ENCODE measurements at regions not wholly inside any gene's neighbourhood (a gene's known extent, or its start where the extent isn't known, plus 50 kb on each side); places are given as distances from the start of the nearest gene placed in this dataset. TPM values are rescaled to one million over a fixed set of nuclear protein-coding genes. Genes with fewer than 3 reads are reported as not detected.

DNA sequence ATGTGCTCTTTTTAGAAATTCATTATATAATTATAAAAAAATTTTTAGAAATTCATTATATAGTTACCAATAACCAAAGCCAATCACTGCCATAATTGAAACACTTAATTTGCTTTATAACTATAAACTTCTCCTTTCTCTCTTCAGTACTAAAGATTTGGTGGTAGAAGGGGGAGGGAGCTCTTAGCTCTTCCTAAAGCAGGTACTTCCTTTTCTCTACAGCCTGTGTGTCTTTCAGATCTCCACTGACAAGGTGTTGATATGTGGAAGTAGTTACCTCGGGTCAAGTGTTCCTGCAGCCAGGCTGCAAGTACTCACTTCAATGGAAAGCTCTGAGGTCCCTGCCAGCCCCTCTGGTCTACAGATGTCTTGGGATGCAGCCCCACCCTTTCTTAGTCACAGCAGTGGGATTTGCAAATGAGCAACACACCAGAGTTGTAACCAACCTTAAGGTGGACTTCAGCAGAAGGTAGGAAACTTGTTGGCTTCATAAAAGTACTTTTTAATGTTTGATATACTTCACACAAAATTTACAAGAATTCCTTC, 690.0 kb downstream of the ARHGAP15 start:
- no peak for DNase-seq (ENCODE audit: low spot score)
- TF ChIP-seq, protein P1, sequence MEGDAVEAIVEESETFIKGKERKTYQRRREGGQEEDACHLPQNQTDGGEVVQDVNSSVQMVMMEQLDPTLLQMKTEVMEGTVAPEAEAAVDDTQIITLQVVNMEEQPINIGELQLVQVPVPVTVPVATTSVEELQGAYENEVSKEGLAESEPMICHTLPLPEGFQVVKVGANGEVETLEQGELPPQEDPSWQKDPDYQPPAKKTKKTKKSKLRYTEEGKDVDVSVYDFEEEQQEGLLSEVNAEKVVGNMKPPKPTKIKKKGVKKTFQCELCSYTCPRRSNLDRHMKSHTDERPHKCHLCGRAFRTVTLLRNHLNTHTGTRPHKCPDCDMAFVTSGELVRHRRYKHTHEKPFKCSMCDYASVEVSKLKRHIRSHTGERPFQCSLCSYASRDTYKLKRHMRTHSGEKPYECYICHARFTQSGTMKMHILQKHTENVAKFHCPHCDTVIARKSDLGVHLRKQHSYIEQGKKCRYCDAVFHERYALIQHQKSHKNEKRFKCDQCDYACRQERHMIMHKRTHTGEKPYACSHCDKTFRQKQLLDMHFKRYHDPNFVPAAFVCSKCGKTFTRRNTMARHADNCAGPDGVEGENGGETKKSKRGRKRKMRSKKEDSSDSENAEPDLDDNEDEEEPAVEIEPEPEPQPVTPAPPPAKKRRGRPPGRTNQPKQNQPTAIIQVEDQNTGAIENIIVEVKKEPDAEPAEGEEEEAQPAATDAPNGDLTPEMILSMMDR (IDR thresholded peaks at IDR 0.05), result no peak
- ATAC-seq (ENCODE audit: low FRiP score), result no peak

Small RNA genes lying in the stretch of these regions (small RNA-seq; reads per million reads assigned to genes)
- not detected for gene RF00019

Measured in omental fat pad (tissue), 3 donors.